ENCODE measurements at regions not wholly inside any gene's neighbourhood (a gene's known extent, or its start where the extent isn't known, plus 50 kb on each side); places are given as distances from the start of the nearest gene placed in this dataset.

DNA sequence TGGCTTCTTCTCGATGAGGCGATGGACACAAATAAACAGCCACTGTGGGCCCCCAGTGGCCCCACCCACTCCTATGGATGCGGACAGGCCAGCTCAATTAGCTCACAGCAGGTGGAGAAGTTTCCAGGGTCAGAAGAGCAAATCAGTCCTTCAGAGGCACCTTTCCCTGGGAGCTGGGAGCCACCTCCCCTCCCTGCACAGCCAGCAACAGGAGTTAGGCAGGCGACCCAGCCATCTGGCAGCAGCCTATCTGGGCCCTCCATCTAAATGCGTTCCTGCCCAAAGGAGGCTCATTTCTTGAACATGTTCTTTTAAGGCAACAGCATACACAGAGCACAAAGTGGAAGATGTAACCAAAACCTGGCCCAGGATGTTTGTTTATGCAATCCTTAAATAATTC is 211.9 kb upstream of the ARRDC4 start:
- Histone ChIP-seq H3K9me3 (ENCODE audit: control insufficient read depth, low read length) (no peaks in the 10 kb centered on the region), H3K36me3 (ENCODE audit: control insufficient read depth, insufficient read depth, low read length) (no peaks in the 10 kb centered on the region), H3K27ac (ENCODE audit: insufficient read depth, low read depth, low read length, poor library complexity, severe bottlenecking) (no peak overlapping the region), H3K27me3 (ENCODE audit: control insufficient read depth, insufficient read depth, low read length, poor library complexity, severe bottlenecking) (no peaks in the 10 kb centered on the region), H3K4me3 (ENCODE audit: insufficient read depth, low read depth, low read length) (no peak overlapping the region), H3K4me1 (ENCODE audit: control insufficient read depth, insufficient read depth, low read length) (peaks cover 18% of the 10 kb centered on the region)
- 78 to 79% methylated on average over 5 of the region's 5 CpGs for WGBS, 2 experiments

DNA sequence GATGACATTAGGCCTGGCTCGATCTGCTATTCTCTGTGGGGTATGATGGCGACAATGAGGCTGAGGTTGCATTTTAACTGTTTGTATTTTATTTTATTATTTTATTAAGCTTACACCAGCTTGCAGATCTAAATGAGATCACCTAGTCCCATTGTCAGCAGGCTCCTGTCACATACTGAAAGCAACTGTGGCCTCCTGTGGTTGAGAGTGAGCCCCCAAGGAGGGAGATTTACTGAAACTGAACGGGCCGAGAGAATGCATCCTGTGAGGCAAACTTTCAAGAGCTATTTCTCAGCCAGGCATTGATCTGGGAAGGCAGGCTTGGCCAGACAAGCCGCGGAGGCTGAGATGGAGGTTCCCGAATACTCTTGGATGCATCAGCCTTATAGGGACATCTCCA is 210.4 kb upstream of the ARRDC4 start:
- Histone ChIP-seq H3K36me3 (ENCODE audit: control insufficient read depth, insufficient read depth, low read length) (no peaks in the 10 kb centered on the region), H3K9me3 (ENCODE audit: control insufficient read depth, low read length) (no peaks in the 10 kb centered on the region), H3K27me3 (ENCODE audit: control insufficient read depth, insufficient read depth, low read length, poor library complexity, severe bottlenecking) (no peaks in the 10 kb centered on the region), H3K4me3 (ENCODE audit: insufficient read depth, low read depth, low read length) (no peak overlapping the region), H3K27ac (ENCODE audit: insufficient read depth, low read depth, low read length, poor library complexity, severe bottlenecking) (no peak overlapping the region), H3K4me1 (ENCODE audit: control insufficient read depth, insufficient read depth, low read length) (peaks cover 18% of the 10 kb centered on the region)
- 55 to 60% methylated on average over 6 to 7 of the region's 7 CpGs for WGBS, 2 experiments

DNA sequence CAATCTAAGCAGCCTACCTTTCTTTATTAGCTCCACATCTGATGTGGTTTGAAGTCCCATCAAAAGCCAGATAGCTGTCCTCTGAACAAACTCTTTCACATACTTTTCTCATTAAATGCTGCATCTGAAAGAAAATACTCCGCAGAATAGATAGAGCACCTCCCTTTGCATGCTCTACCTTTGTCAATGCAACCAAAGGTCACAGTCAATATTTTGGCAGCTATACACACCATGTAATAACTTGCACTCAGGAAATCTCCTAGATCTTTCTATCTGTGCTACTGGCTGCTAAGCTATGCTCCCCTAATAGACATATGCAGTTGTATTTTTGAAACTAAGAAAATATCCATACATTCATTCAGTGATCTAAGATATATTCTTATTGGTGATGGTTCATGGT is 204.8 kb upstream of the ARRDC4 start:
- no peak overlapping the region for H3K27ac ChIP-seq (ENCODE audit: insufficient read depth, low read depth, low read length, poor library complexity, severe bottlenecking)
- no peaks in the 10 kb centered on the region for H3K9me3 ChIP-seq (ENCODE audit: control insufficient read depth, low read length)
- H3K4me1 ChIP-seq (ENCODE audit: control insufficient read depth, insufficient read depth, low read length) = peaks cover 3% of the 10 kb centered on the region
- WGBS, 2 experiments = 89 to 95% methylated on average over 1 of the region's 1 CpG
- no peak overlapping the region for H3K4me3 ChIP-seq (ENCODE audit: insufficient read depth, low read depth, low read length)
- no peaks in the 10 kb centered on the region for H3K27me3 ChIP-seq (ENCODE audit: control insufficient read depth, insufficient read depth, low read length, poor library complexity, severe bottlenecking)
- no peaks in the 10 kb centered on the region for H3K36me3 ChIP-seq (ENCODE audit: control insufficient read depth, insufficient read depth, low read length)

DNA sequence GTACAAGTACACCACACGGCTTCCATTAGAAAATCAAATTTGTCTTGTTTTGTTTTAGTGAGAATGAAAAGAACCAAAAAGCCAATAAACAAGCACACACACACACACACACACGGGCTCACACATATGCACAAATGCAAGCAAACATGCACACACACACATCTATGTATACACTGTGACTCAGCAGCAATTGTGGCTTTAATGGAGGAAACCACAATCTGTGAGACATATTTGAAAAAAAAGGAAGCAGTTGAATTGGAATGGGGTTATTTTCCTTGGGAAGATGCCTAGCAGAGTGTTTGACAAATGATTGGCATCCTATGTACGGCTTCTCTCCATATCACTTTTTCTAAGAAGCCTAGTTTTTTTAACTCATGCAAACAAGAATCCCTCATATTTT is 201.1 kb upstream of the ARRDC4 start:
- H3K27me3 ChIP-seq (ENCODE audit: control insufficient read depth, insufficient read depth, low read length, poor library complexity, severe bottlenecking) = no peaks in the 10 kb centered on the region
- WGBS, 2 experiments = 93 to 100% methylated on average over 1 to 3 of the region's 3 CpGs
- no peak overlapping the region for H3K27ac ChIP-seq (ENCODE audit: insufficient read depth, low read depth, low read length, poor library complexity, severe bottlenecking)

DNA sequence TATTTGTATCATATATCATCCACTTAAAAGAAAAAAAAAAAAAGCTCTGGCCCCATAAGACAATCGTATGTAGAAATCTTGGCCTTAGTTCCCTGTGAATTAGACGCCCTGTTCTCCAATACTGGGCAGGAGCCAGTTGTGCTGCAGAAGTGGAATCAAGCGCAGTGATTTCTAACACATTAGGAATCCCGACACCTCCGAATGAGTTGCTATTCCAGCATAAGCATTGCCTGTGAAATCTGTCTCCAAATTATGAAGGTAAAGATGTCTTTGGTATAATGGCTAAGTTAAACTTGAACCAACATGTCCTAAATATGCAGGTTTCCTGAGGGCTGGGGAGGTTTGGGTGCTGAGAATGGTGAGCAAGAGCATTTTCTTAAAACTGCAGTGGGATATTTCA is 199.4 kb upstream of the ARRDC4 start:
- Histone ChIP-seq H3K9me3 (ENCODE audit: control insufficient read depth, low read length) (no peaks in the 10 kb centered on the region), H3K27ac (ENCODE audit: insufficient read depth, low read depth, low read length, poor library complexity, severe bottlenecking) (no peak overlapping the region), H3K4me3 (ENCODE audit: insufficient read depth, low read depth, low read length) (no peak overlapping the region), H3K4me1 (ENCODE audit: control insufficient read depth, insufficient read depth, low read length) (no peaks in the 10 kb centered on the region), H3K36me3 (ENCODE audit: control insufficient read depth, insufficient read depth, low read length) (no peaks in the 10 kb centered on the region), H3K27me3 (ENCODE audit: control insufficient read depth, insufficient read depth, low read length, poor library complexity, severe bottlenecking) (no peaks in the 10 kb centered on the region)
- 94% methylated on average over 5 of the region's 5 CpGs for whole genome bisulfite sequencing, 2 experiments

More for the DNA sequence above, 201.1 kb upstream of the ARRDC4 start:
- H3K9me3 ChIP-seq (ENCODE audit: control insufficient read depth, low read length) = no peaks in the 10 kb centered on the region
- no peaks in the 10 kb centered on the region for H3K36me3 ChIP-seq (ENCODE audit: control insufficient read depth, insufficient read depth, low read length)
- H3K4me1 ChIP-seq (ENCODE audit: control insufficient read depth, insufficient read depth, low read length) = no peaks in the 10 kb centered on the region
- no peak overlapping the region for H3K4me3 ChIP-seq (ENCODE audit: insufficient read depth, low read depth, low read length)

DNA sequence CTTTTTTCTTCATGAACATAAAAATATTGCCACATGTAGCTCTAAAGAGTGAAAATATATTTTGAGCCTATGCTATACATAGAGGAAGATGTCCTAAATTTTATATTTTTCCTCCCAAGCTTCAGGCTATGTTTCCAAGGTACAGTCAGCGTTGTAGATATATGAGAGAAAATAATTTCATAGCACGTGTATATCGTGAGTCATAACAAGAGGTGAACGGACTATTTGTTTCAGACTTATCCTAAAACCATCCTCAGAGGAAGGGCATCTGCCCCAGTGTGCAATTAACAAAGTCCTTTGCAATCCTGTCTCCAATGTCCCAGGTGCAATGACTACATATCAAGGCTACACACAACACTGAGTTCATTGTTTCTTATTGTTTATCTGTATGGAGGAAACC is 177.3 kb upstream of the ARRDC4 start:
- no peaks in the 10 kb centered on the region for H3K27me3 ChIP-seq (ENCODE audit: control insufficient read depth, insufficient read depth, low read length, poor library complexity, severe bottlenecking)
- H3K27ac ChIP-seq (ENCODE audit: insufficient read depth, low read depth, low read length, poor library complexity, severe bottlenecking) = no peak overlapping the region
- H3K9me3 ChIP-seq (ENCODE audit: control insufficient read depth, low read length) = no peaks in the 10 kb centered on the region
- H3K36me3 ChIP-seq (ENCODE audit: control insufficient read depth, insufficient read depth, low read length) = no peaks in the 10 kb centered on the region
- no peak overlapping the region for H3K4me3 ChIP-seq (ENCODE audit: insufficient read depth, low read depth, low read length)
- H3K4me1 ChIP-seq (ENCODE audit: control insufficient read depth, insufficient read depth, low read length) = no peaks in the 10 kb centered on the region
- 96 to 98% methylated on average over 4 of the region's 4 CpGs for WGBS, 2 experiments

DNA sequence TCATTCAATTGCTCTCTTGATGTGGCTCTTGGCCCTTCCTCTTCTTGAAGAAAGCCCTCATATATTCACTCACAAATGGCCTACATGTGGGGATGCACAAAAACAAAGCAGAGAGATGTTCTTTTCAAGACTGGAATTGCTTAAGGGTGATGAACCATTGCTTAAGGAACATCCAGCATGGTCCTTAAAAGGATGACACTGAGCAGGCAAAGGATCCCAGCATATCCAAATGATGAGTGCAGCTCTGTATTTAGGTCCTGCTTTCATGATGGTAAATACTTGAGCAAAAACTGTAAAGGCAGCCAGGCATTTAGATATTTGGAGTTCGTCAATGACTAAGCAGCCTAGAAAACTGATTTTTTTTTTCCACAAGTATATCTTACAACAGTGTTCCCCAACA is 173.8 kb upstream of the ARRDC4 start:
- H3K36me3 ChIP-seq (ENCODE audit: control insufficient read depth, insufficient read depth, low read length) = no peaks in the 10 kb centered on the region
- H3K4me1 ChIP-seq (ENCODE audit: control insufficient read depth, insufficient read depth, low read length) = no peaks in the 10 kb centered on the region
- 89 to 100% methylated on average over 1 of the region's 1 CpG for WGBS, 2 experiments

DNA sequence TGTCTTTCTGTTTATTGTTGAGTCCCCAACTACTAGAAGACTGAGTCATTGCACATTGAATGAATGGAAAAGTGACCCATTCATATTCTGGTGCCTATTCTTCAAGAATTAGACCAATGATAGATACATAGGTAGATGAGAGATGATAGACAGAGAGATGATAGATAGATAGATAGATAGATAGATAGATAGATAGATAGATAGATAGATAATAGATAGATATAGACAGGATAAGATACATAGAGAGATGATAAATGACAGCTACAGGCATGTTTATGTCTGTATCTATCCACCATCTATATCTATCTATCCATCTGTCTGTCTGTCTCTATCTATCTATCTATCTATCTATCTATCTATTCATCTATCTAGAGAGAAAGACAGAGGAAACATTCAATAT is 170.3 kb upstream of the ARRDC4 start:
- Histone ChIP-seq H3K27ac (ENCODE audit: insufficient read depth, low read depth, low read length, poor library complexity, severe bottlenecking) (no peak overlapping the region), H3K27me3 (ENCODE audit: control insufficient read depth, insufficient read depth, low read length, poor library complexity, severe bottlenecking) (no peaks in the 10 kb centered on the region), H3K4me3 (ENCODE audit: insufficient read depth, low read depth, low read length) (no peak overlapping the region), H3K36me3 (ENCODE audit: control insufficient read depth, insufficient read depth, low read length) (no peaks in the 10 kb centered on the region), H3K4me1 (ENCODE audit: control insufficient read depth, insufficient read depth, low read length) (peaks cover 5% of the 10 kb centered on the region), H3K9me3 (ENCODE audit: control insufficient read depth, low read length) (no peaks in the 10 kb centered on the region)

More for the DNA sequence above, 173.8 kb upstream of the ARRDC4 start:
- no peaks in the 10 kb centered on the region for H3K27me3 ChIP-seq (ENCODE audit: control insufficient read depth, insufficient read depth, low read length, poor library complexity, severe bottlenecking)
- no peak overlapping the region for H3K4me3 ChIP-seq (ENCODE audit: insufficient read depth, low read depth, low read length)
- no peak overlapping the region for H3K27ac ChIP-seq (ENCODE audit: insufficient read depth, low read depth, low read length, poor library complexity, severe bottlenecking)
- no peaks in the 10 kb centered on the region for H3K9me3 ChIP-seq (ENCODE audit: control insufficient read depth, low read length)

DNA sequence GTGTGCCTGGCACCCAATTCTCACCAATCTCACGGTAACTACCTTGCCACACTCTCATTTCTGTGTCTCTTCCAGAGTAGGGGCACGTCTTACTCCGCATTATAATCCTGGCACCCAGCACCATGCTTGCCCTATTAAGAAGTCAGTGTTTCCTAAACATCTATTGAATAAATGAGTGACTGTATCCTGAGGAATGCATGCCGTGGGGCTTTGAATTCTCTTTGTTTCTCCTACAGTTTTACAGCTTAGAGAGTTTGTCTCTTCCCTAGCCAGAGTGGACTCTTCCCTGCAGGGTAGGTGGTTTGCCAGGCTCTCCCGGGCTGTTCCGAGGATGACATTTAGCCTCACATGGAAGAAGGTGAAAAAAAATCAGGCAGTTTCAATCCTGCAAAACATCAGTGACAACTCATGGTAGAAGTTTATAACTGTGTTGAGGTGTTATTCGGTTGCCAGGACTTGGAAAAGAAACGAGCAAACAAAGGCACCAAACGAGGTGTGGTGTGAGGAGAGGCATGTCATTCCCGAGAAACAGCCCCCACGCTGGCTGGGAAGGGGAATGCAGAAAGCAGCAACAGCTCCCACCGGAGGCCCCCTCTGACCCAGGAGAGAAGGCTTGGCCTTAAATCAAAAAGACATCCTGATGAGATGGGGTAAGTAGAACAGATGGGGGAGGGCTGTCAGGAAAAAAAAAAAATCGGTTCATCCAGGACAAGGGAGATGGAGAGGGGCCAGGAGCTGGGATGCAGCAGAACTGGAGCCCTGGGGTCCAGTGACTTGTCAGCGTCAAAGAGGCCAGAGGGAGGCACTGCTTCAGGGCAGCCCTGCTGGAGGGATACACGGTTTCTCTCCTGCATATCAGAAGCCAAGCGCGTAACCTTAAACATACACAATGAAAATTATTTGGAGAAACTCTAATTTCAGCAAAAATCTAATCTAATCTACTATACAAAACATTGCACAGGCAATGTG is 168.4 kb upstream of the ARRDC4 start:
- Histone ChIP-seq H3K4me1 (ENCODE audit: control insufficient read depth, insufficient read depth, low read length) (peaks cover 5% of the 10 kb centered on the region), H3K9me3 (ENCODE audit: control insufficient read depth, low read length) (no peaks in the 10 kb centered on the region), H3K27ac (ENCODE audit: insufficient read depth, low read depth, low read length, poor library complexity, severe bottlenecking) (no peak overlapping the region), H3K27me3 (ENCODE audit: control insufficient read depth, insufficient read depth, low read length, poor library complexity, severe bottlenecking) (no peaks in the 10 kb centered on the region), H3K36me3 (ENCODE audit: control insufficient read depth, insufficient read depth, low read length) (no peaks in the 10 kb centered on the region), H3K4me3 (ENCODE audit: insufficient read depth, low read depth, low read length) (no peak overlapping the region)
- 68 to 75% methylated on average over 17 of the region's 17 CpGs for WGBS, 2 experiments

DNA sequence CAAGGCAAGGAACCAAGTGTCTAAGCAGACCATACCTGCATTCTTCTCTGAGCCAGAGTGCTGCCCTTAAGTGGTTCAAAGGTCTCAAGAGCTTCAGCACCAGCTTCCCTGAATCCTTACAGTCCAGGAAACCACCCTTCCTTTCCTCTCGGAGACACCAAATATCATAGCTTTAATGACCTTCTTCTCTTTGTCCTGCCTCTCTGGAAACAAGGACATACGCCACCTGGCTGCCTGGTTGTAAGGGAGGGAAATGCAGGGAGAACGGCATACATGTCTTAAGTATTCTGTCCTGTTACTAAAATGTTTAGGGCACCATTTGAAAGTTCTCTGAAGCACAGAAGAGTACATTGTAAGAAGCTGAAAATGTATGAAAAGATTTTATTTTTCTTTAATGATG is 155.6 kb upstream of the ARRDC4 start:
- Histone ChIP-seq H3K27ac (ENCODE audit: insufficient read depth, low read depth, low read length, poor library complexity, severe bottlenecking) (no peak overlapping the region), H3K9me3 (ENCODE audit: control insufficient read depth, low read length) (no peaks in the 10 kb centered on the region), H3K4me3 (ENCODE audit: insufficient read depth, low read depth, low read length) (no peak overlapping the region), H3K27me3 (ENCODE audit: control insufficient read depth, insufficient read depth, low read length, poor library complexity, severe bottlenecking) (no peaks in the 10 kb centered on the region), H3K36me3 (ENCODE audit: control insufficient read depth, insufficient read depth, low read length) (no peaks in the 10 kb centered on the region), H3K4me1 (ENCODE audit: control insufficient read depth, insufficient read depth, low read length) (no peaks in the 10 kb centered on the region)
- WGBS, 2 experiments = 85 to 95% methylated on average over 3 of the region's 3 CpGs
